ENCODE measurements at regions not wholly inside any gene's neighbourhood (a gene's known extent, or its start where the extent isn't known, plus 50 kb on each side); places are given as distances from the start of the nearest gene placed in this dataset.

GRCh38 chr5:114695292-114695904 lies 333.5 kb downstream of the KCNN2 start:
- H3K36me3 ChIP-seq (ENCODE audit: control insufficient read depth in 2 of 2, insufficient read depth in 2 of 2, low read length in 2 of 2) = no peaks in the 10 kb centered on the region
- no peak overlapping the region for H3K9ac ChIP-seq (ENCODE audit: low read depth in 1 of 2, low read length in 2 of 2)
- no peaks in the 10 kb centered on the region for H3K27me3 ChIP-seq (ENCODE audit: control insufficient read depth in 2 of 2, insufficient read depth in 2 of 2, low read length in 2 of 2)
- H3K9me3 ChIP-seq (ENCODE audit: control insufficient read depth in 2 of 2, low read length in 2 of 2) = no peaks in the 10 kb centered on the region
- no peaks in the 10 kb centered on the region for H3K4me1 ChIP-seq (ENCODE audit: control insufficient read depth in 2 of 2, insufficient read depth in 2 of 2, low read length in 2 of 2)
- no peak overlapping the region for H3K27ac ChIP-seq (ENCODE audit: low read depth in 2 of 2, low read length in 2 of 2)
- no peak overlapping the region for H3K4me3 ChIP-seq (ENCODE audit: low read length in 2 of 2)

- Histone ChIP-seq H3K4me3 (ENCODE audit: low read length in 2 of 2) (no peak overlapping the region), H3K4me1 (ENCODE audit: control insufficient read depth in 2 of 2, insufficient read depth in 2 of 2, low read length in 2 of 2) (no peaks in the 10 kb centered on the region), H3K27me3 (ENCODE audit: control insufficient read depth in 2 of 2, insufficient read depth in 2 of 2, low read length in 2 of 2) (no peaks in the 10 kb centered on the region), H3K9ac (ENCODE audit: low read depth in 1 of 2, low read length in 2 of 2) (no peak overlapping the region), H3K27ac (ENCODE audit: low read depth in 2 of 2, low read length in 2 of 2) (no peak overlapping the region), H3K36me3 (ENCODE audit: control insufficient read depth in 2 of 2, insufficient read depth in 2 of 2, low read length in 2 of 2) (no peaks in the 10 kb centered on the region), H3K9me3 (ENCODE audit: control insufficient read depth in 2 of 2, low read length in 2 of 2) (peaks cover 0 to 2% of the 10 kb centered on the region in 2 donors)
Observed at GRCh38 chr5:114686356-114686755, 324.5 kb downstream of the KCNN2 start.

GRCh38 chr5:114678778-114679177 lies 316.9 kb downstream of the KCNN2 start:
- H3K9ac ChIP-seq (ENCODE audit: low read depth in 1 of 2, low read length in 2 of 2) = no peak overlapping the region
- no peaks in the 10 kb centered on the region for H3K27me3 ChIP-seq (ENCODE audit: control insufficient read depth in 2 of 2, insufficient read depth in 2 of 2, low read length in 2 of 2)
- no peak overlapping the region for H3K4me3 ChIP-seq (ENCODE audit: low read length in 2 of 2)
- no peaks in the 10 kb centered on the region for H3K9me3 ChIP-seq (ENCODE audit: control insufficient read depth in 2 of 2, low read length in 2 of 2)
- no peaks in the 10 kb centered on the region for H3K4me1 ChIP-seq (ENCODE audit: control insufficient read depth in 2 of 2, insufficient read depth in 2 of 2, low read length in 2 of 2)
- H3K36me3 ChIP-seq (ENCODE audit: control insufficient read depth in 2 of 2, insufficient read depth in 2 of 2, low read length in 2 of 2) = no peaks in the 10 kb centered on the region
- no peak overlapping the region for H3K27ac ChIP-seq (ENCODE audit: low read depth in 2 of 2, low read length in 2 of 2)

GRCh38 chr5:114665551-114665950 lies 303.7 kb downstream of the KCNN2 start:
- Histone ChIP-seq H3K4me3 (ENCODE audit: low read length in 2 of 2) (no peak overlapping the region), H3K36me3 (ENCODE audit: control insufficient read depth in 2 of 2, insufficient read depth in 2 of 2, low read length in 2 of 2) (no peaks in the 10 kb centered on the region), H3K27me3 (ENCODE audit: control insufficient read depth in 2 of 2, insufficient read depth in 2 of 2, low read length in 2 of 2) (no peaks in the 10 kb centered on the region), H3K9me3 (ENCODE audit: control insufficient read depth in 2 of 2, low read length in 2 of 2) (no peaks in the 10 kb centered on the region), H3K27ac (ENCODE audit: low read depth in 2 of 2, low read length in 2 of 2) (no peak overlapping the region), H3K9ac (ENCODE audit: low read depth in 1 of 2, low read length in 2 of 2) (no peak overlapping the region), H3K4me1 (ENCODE audit: control insufficient read depth in 2 of 2, insufficient read depth in 2 of 2, low read length in 2 of 2) (no peaks in the 10 kb centered on the region)

- no peak overlapping the region for H3K27ac ChIP-seq (ENCODE audit: low read depth in 2 of 2, low read length in 2 of 2)
- H3K9ac ChIP-seq (ENCODE audit: low read depth in 1 of 2, low read length in 2 of 2) = no peak overlapping the region
- no peaks in the 10 kb centered on the region for H3K36me3 ChIP-seq (ENCODE audit: control insufficient read depth in 2 of 2, insufficient read depth in 2 of 2, low read length in 2 of 2)
- no peaks in the 10 kb centered on the region for H3K4me1 ChIP-seq (ENCODE audit: control insufficient read depth in 2 of 2, insufficient read depth in 2 of 2, low read length in 2 of 2)
- H3K4me3 ChIP-seq (ENCODE audit: low read length in 2 of 2) = no peak overlapping the region
- H3K9me3 ChIP-seq (ENCODE audit: control insufficient read depth in 2 of 2, low read length in 2 of 2) = peaks cover 0 to 3% of the 10 kb centered on the region in 2 donors
- H3K27me3 ChIP-seq (ENCODE audit: control insufficient read depth in 2 of 2, insufficient read depth in 2 of 2, low read length in 2 of 2) = no peaks in the 10 kb centered on the region
Observed at GRCh38 chr5:114660791-114661190, 298.9 kb downstream of the KCNN2 start.

- H3K27me3 ChIP-seq (ENCODE audit: control insufficient read depth in 2 of 2, insufficient read depth in 2 of 2, low read length in 2 of 2) = no peaks in the 10 kb centered on the region
- peaks cover 0 to 3% of the 10 kb centered on the region in 2 donors for H3K9me3 ChIP-seq (ENCODE audit: control insufficient read depth in 2 of 2, low read length in 2 of 2)
- no peaks in the 10 kb centered on the region for H3K36me3 ChIP-seq (ENCODE audit: control insufficient read depth in 2 of 2, insufficient read depth in 2 of 2, low read length in 2 of 2)
- no peak overlapping the region for H3K4me3 ChIP-seq (ENCODE audit: low read length in 2 of 2)
- no peak overlapping the region for H3K27ac ChIP-seq (ENCODE audit: low read depth in 2 of 2, low read length in 2 of 2)
- no peak overlapping the region for H3K9ac ChIP-seq (ENCODE audit: low read depth in 1 of 2, low read length in 2 of 2)
- H3K4me1 ChIP-seq (ENCODE audit: control insufficient read depth in 2 of 2, insufficient read depth in 2 of 2, low read length in 2 of 2) = no peaks in the 10 kb centered on the region
Observed at GRCh38 chr5:114658194-114658593, 296.3 kb downstream of the KCNN2 start.

- H3K4me1 ChIP-seq (ENCODE audit: control insufficient read depth in 2 of 2, insufficient read depth in 2 of 2, low read length in 2 of 2) = no peaks in the 10 kb centered on the region
- H3K9ac ChIP-seq (ENCODE audit: low read depth in 1 of 2, low read length in 2 of 2) = no peak overlapping the region
- H3K9me3 ChIP-seq (ENCODE audit: control insufficient read depth in 2 of 2, low read length in 2 of 2) = peaks cover 0 to 3% of the 10 kb centered on the region in 2 donors
- H3K27ac ChIP-seq (ENCODE audit: low read depth in 2 of 2, low read length in 2 of 2) = no peak overlapping the region
- H3K4me3 ChIP-seq (ENCODE audit: low read length in 2 of 2) = no peak overlapping the region
- H3K27me3 ChIP-seq (ENCODE audit: control insufficient read depth in 2 of 2, insufficient read depth in 2 of 2, low read length in 2 of 2) = no peaks in the 10 kb centered on the region
- no peaks in the 10 kb centered on the region for H3K36me3 ChIP-seq (ENCODE audit: control insufficient read depth in 2 of 2, insufficient read depth in 2 of 2, low read length in 2 of 2)
Observed at GRCh38 chr5:114657342-114658130, 295.7 kb downstream of the KCNN2 start.

GRCh38 chr5:114649878-114650277 lies 288.0 kb downstream of the KCNN2 start:
- no peaks in the 10 kb centered on the region for H3K4me1 ChIP-seq (ENCODE audit: control insufficient read depth in 2 of 2, insufficient read depth in 2 of 2, low read length in 2 of 2)
- no peaks in the 10 kb centered on the region for H3K9me3 ChIP-seq (ENCODE audit: control insufficient read depth in 2 of 2, low read length in 2 of 2)
- H3K36me3 ChIP-seq (ENCODE audit: control insufficient read depth in 2 of 2, insufficient read depth in 2 of 2, low read length in 2 of 2) = no peaks in the 10 kb centered on the region
- H3K27me3 ChIP-seq (ENCODE audit: control insufficient read depth in 2 of 2, insufficient read depth in 2 of 2, low read length in 2 of 2) = no peaks in the 10 kb centered on the region
- no peak overlapping the region for H3K27ac ChIP-seq (ENCODE audit: low read depth in 2 of 2, low read length in 2 of 2)
- no peak overlapping the region for H3K4me3 ChIP-seq (ENCODE audit: low read length in 2 of 2)
- H3K9ac ChIP-seq (ENCODE audit: low read depth in 1 of 2, low read length in 2 of 2) = no peak overlapping the region

GRCh38 chr5:114648940-114649339 lies 287.1 kb downstream of the KCNN2 start:
- H3K27me3 ChIP-seq (ENCODE audit: control insufficient read depth in 2 of 2, insufficient read depth in 2 of 2, low read length in 2 of 2) = no peaks in the 10 kb centered on the region
- no peak overlapping the region for H3K9ac ChIP-seq (ENCODE audit: low read depth in 1 of 2, low read length in 2 of 2)
- no peaks in the 10 kb centered on the region for H3K36me3 ChIP-seq (ENCODE audit: control insufficient read depth in 2 of 2, insufficient read depth in 2 of 2, low read length in 2 of 2)
- no peak overlapping the region for H3K4me3 ChIP-seq (ENCODE audit: low read length in 2 of 2)
- no peaks in the 10 kb centered on the region for H3K4me1 ChIP-seq (ENCODE audit: control insufficient read depth in 2 of 2, insufficient read depth in 2 of 2, low read length in 2 of 2)
- no peak overlapping the region for H3K27ac ChIP-seq (ENCODE audit: low read depth in 2 of 2, low read length in 2 of 2)
- H3K9me3 ChIP-seq (ENCODE audit: control insufficient read depth in 2 of 2, low read length in 2 of 2) = no peaks in the 10 kb centered on the region

GRCh38 chr5:114644576-114644975 lies 282.7 kb downstream of the KCNN2 start:
- H3K9ac ChIP-seq (ENCODE audit: low read depth in 1 of 2, low read length in 2 of 2) = no peak overlapping the region
- no peaks in the 10 kb centered on the region for H3K36me3 ChIP-seq (ENCODE audit: control insufficient read depth in 2 of 2, insufficient read depth in 2 of 2, low read length in 2 of 2)
- no peaks in the 10 kb centered on the region for H3K9me3 ChIP-seq (ENCODE audit: control insufficient read depth in 2 of 2, low read length in 2 of 2)
- H3K4me3 ChIP-seq (ENCODE audit: low read length in 2 of 2) = no peak overlapping the region
- no peaks in the 10 kb centered on the region for H3K4me1 ChIP-seq (ENCODE audit: control insufficient read depth in 2 of 2, insufficient read depth in 2 of 2, low read length in 2 of 2)
- H3K27me3 ChIP-seq (ENCODE audit: control insufficient read depth in 2 of 2, insufficient read depth in 2 of 2, low read length in 2 of 2) = no peaks in the 10 kb centered on the region
- H3K27ac ChIP-seq (ENCODE audit: low read depth in 2 of 2, low read length in 2 of 2) = no peak overlapping the region
